HUES6 (cell line): ENCODE measurements at regions not wholly inside any gene's neighbourhood (a gene's known extent, or its start where the extent isn't known, plus 50 kb on each side); places are given as distances from the start of the nearest gene placed in this dataset.
"Not testable (repeated sequence)": the region's sequence is repeated elsewhere in the genome, so short reads cannot be mapped to it uniquely, and the experiment has no call there.

Experiments
- H3K27ac ChIP-seq: 2 replicates; pipeline ENCODE4 v1.7.0; 2013; ENCODE audit warnings: low read depth, mild to moderate bottlenecking, low read length, inconsistent platforms
- H3K27me3 ChIP-seq: 2 replicates; pipeline ENCODE4 v1.6.1; 2013; ENCODE audit warnings: low read length; ENCODE audit not compliant: control insufficient read depth, insufficient read depth
- H3K36me3 ChIP-seq: 2 replicates; pipeline ENCODE4 v1.6.1; 2013; ENCODE audit warnings: low read length; ENCODE audit not compliant: control insufficient read depth, insufficient read depth
- H3K4me1 ChIP-seq: 2 replicates; pipeline ENCODE4 v1.6.1; 2013; ENCODE audit warnings: low read length; ENCODE audit not compliant: control insufficient read depth, insufficient read depth
- H3K4me3 ChIP-seq: 2 replicates; pipeline ENCODE4 v1.5.1; 2013; ENCODE audit warnings: low read depth, low read length
- H3K9ac ChIP-seq: one replicate; pipeline ENCODE4 v1.6.1; 2013; ENCODE audit warnings: mild to moderate bottlenecking, low read length
- H3K9me3 ChIP-seq: 2 replicates; pipeline ENCODE4 v1.6.1; 2013; ENCODE audit warnings: low read depth, low read length; ENCODE audit not compliant: control insufficient read depth, insufficient read depth

DNA sequence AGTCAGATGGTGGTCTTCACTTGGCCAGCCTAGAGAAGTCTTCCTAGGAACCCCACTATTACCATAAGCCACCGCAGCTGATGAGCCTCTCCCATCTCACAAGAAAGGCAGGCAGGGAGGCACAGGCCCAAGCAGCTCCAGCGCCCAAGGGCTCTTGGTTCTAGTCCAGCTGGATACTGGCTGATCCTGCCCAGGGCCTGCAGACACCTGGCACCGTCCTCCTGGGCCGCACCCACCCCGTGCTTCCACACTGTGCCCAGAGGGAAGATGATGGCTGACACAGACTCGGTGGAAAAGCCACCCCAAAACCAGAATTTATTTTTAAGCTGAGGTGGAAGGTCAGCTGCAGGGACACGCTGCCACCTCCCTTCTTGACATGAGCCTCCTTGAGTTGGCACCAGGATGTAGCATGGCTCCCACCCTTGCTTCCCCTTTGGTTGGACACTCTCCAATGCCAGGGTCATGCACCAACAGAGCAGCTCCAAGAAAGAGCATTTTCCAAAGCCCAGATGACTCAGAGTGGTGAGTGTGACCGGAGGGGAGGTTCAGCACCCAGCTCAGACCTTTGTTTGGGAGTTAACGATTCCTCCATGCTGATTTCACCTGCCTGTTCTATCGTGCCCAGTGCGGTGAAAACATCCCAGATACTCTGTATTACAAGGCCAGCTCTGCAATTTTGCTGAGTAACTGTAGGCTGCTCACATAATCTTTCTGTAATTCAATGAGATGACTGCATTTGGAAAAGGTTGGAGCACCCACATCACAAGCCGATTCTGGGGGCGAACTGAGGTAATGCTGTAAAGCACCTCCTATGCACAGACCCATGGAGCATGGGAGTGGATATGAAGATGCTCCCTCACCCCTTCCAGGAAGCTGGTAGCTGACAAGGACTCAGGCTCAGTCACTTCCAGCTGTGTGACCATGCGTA is 63.1 kb upstream of the SLC2A1 start:
- H3K4me1 ChIP-seq: no peaks in the 10 kb centered on the region
- H3K36me3 ChIP-seq: no peaks in the 10 kb centered on the region
- no peaks in the 10 kb centered on the region for H3K27me3 ChIP-seq
- H3K27ac ChIP-seq: no peak overlapping the region
- no peak overlapping the region for H3K4me3 ChIP-seq
- no peaks in the 10 kb centered on the region for H3K9me3 ChIP-seq
- H3K9ac ChIP-seq: no peak overlapping the region

DNA sequence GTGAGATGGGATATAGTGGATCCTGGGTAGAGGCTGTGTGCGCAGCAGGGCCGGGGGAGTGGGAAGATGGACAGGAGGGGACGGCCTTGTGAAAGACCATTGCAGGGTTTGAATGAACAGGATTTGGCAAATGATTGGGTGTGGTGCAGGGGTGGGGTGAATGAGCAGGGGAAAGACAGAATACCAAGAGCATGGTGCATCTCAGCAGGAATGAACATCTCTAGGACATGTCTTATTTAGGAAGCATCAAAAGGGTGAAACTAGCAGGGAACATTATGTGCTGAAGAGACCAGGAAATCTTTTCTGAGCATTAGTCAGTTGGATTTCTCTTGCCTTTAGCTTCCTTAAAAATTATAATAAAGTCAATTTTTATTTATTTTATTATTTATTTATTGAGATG is 60.6 kb upstream of the SLC2A1 start:
- Histone ChIP-seq H3K9ac (no peak overlapping the region), H3K4me3 (no peak overlapping the region), H3K4me1 (no peaks in the 10 kb centered on the region; the same call in 1 of the 2 replicates), H3K27me3 (no peaks in the 10 kb centered on the region), H3K27ac (no peak overlapping the region), H3K36me3 (no peaks in the 10 kb centered on the region), H3K9me3 (no peaks in the 10 kb centered on the region)

DNA sequence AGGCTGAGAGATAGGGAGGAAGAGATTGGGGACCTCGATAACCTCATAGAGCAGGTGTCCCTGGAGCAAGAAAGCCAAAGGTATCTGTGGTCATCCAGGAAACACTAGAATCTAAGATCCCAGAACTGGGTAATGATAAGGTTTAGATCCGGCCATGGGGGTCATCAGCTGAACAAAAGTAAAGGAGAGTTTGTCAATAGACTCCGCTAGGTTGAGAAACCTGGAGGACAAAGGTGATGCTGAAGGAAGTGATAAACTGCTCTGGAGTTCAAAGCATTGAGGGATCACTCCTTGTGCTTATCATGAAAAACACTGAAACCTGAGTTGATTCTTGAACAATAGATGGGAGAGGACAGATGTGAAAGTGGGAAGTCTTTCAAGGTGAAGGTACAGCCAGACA is 59.5 kb upstream of the SLC2A1 start:
- no peak overlapping the region for H3K9ac ChIP-seq
- no peaks in the 10 kb centered on the region for H3K9me3 ChIP-seq
- H3K4me1 ChIP-seq: no peaks in the 10 kb centered on the region; the same call in 1 of the 2 replicates
- no peak overlapping the region for H3K27ac ChIP-seq
- no peaks in the 10 kb centered on the region for H3K27me3 ChIP-seq
- no peaks in the 10 kb centered on the region for H3K36me3 ChIP-seq
- no peak overlapping the region for H3K4me3 ChIP-seq

GRCh38 chr1:43015269-43015668 is 56.6 kb upstream of the SLC2A1 start:
- no peaks in the 10 kb centered on the region for H3K27me3 ChIP-seq
- no peak overlapping the region for H3K27ac ChIP-seq
- H3K9me3 ChIP-seq: no peaks in the 10 kb centered on the region
- H3K4me1 ChIP-seq: peaks cover 8% of the 10 kb centered on the region; the same call in 1 of the 2 replicates
- H3K9ac ChIP-seq: no peak overlapping the region
- H3K36me3 ChIP-seq: no peaks in the 10 kb centered on the region
- no peak overlapping the region for H3K4me3 ChIP-seq

DNA sequence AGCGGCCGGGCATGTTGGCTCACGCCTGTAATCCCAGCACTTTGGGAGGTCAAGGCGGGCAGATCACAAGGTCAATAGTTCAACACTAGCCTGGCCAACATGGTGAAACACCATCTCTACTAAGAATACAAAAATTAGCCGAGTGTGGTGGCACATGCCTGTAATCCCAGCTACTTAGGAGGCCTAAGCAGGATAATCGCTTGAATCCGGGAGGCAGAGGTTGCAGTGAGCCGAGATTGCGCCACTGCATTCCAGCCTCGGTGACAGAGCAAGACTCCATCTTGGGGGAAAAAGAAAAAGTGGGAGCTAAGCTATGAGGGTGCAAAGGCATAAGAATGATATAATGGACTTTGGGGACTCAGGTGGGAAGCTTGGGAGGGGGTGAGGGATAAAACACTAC is 55.9 kb upstream of the SLC2A1 start:
- peaks cover 11% of the 10 kb centered on the region for H3K4me1 ChIP-seq
- not testable (repeated sequence) for H3K27me3 ChIP-seq, H3K9ac ChIP-seq, H3K36me3 ChIP-seq, H3K4me3 ChIP-seq, H3K9me3 ChIP-seq, H3K27ac ChIP-seq

- Histone ChIP-seq H3K4me1 (peaks cover 40% of the 10 kb centered on the region), H3K4me3 (no peak overlapping the region), H3K9ac (peak overlapping the region; percentile 29), H3K9me3 (no peaks in the 10 kb centered on the region), H3K27me3 (no peaks in the 10 kb centered on the region), H3K27ac (no peak overlapping the region), H3K36me3 (no peaks in the 10 kb centered on the region)
These were observed 52.4 kb upstream of the SLC2A1 start for GRCh38 chr1:43011020-43011419.

- Histone ChIP-seq H3K27ac (peak overlapping the region; percentile 91; the same call in 1 of the 2 replicates), H3K36me3 (no peaks in the 10 kb centered on the region), H3K4me1 (peaks cover 52% of the 10 kb centered on the region), H3K9me3 (no peaks in the 10 kb centered on the region), H3K27me3 (no peaks in the 10 kb centered on the region), H3K9ac (peak overlapping the region; percentile 67), H3K4me3 (peak overlapping the region; percentile 32; the same call in 1 of the 2 replicates)
These were observed 50.6 kb upstream of the SLC2A1 start for GRCh38 chr1:43009274-43009673.

DNA sequence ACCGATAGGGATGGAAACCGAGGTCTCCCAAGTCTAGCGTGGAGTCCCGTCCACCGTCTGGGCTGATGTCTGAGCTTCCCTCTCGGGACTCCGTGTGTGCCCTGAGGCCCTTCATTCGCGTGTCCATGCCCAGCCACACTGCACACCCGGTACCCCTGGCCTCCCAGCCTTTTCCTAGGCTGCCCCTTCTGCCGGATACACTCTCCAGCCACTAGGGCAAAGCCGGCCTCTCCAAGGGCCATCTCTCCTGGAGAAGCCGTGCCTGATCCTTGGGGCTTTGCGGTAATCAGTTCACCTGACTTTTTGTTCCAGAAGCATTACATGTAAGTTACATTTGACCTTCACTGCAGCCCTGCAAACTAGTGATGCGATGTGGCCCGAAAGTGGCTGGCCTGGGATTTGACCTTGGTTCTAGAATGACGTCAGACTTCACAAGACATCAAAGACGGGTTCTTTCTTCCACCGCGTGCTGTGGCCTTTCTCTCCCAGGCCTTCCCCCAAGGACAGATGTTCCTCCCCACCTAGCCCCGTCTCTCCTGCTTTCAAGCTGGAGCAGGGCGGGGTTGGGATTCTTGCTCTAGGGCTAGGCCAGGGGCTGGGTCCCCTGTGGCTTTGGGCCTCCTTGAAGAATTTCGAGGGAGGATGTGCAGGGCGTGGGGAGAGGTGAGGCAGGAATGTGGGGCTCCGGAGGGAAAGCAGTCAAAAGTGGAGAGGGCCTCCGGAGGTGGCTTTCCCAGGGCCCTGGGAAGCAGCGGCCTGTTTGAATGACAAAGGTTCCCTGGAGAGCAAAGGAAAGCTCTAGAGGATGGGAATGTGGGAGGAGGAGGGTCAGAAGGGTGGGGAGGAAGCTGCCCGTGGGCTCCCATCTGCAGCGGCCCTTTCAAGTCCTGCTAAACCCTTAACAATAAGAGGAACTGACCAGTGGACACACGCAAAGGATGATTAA is 49.7 kb upstream of the SLC2A1 start:
- no peaks in the 10 kb centered on the region for H3K36me3 ChIP-seq
- peak overlapping the region; percentile 97 for H3K27ac ChIP-seq
- no peaks in the 10 kb centered on the region for H3K9me3 ChIP-seq
- peaks cover 52% of the 10 kb centered on the region for H3K4me1 ChIP-seq
- peak overlapping the region; percentile 40 for H3K4me3 ChIP-seq
- H3K9ac ChIP-seq: peak overlapping the region; percentile 95
- no peaks in the 10 kb centered on the region for H3K27me3 ChIP-seq
